Esophagus squamous epithelium (tissue), 5 donors: ENCODE measurements at regions not wholly inside any gene's neighbourhood (a gene's known extent, or its start where the extent isn't known, plus 50 kb on each side); places are given as distances from the start of the nearest gene placed in this dataset.

Source experiments
- DNase-seq: peaks from one replicate; lab custom pipeline; 2025; lab: John Stamatoyannopoulos, UW
- H3K27ac ChIP-seq, 4 donors: fragments of 200-600 bp; sonication (generic); one replicate each; pipeline ENCODE4 v1.5.1; 2016 to 2019; ENCODE audit warnings: mild to moderate bottlenecking in 1 of 4
- H3K27me3 ChIP-seq, 4 donors: fragments of 200-600 bp; sonication (generic); 1 replicate in 3 of 4; 2 replicates in 1 of 4; pipeline versions ENCODE4 v1.5.1 to v1.6.0; 2017 to 2021; ENCODE audit warnings: antibody characterized with exemption in 1 of 4
- H3K36me3 ChIP-seq, 3 donors: fragments of 200-600 bp; sonication (generic); one replicate each; pipeline ENCODE4 v1.5.1; 2016 to 2019
- H3K4me1 ChIP-seq, 3 donors: fragments of 200-600 bp; sonication (generic); one replicate each; pipeline ENCODE4 v1.5.1; 2017 to 2019
- H3K4me3 ChIP-seq, 4 donors: fragments of 200-600 bp; sonication (generic); 1 replicate in 3 of 4; 2 replicates in 1 of 4; pipeline ENCODE4 v1.5.1; 2016 to 2019; ENCODE audit warnings: mild to moderate bottlenecking in 2 of 4, moderate library complexity in 1 of 4
- H3K9me3 ChIP-seq, 3 donors: fragments of 200-600 bp; sonication (generic); one replicate each; pipeline ENCODE4 v1.5.1; 2016 to 2019
- POLR2A ChIP-seq, 4 donors: fragments of 450-650 bp; IDR thresholded peaks; one replicate each; pipeline ENCODE4 v1.6.1; 2017; ENCODE audit warnings: antibody characterized with exemption in 4 of 4, mild to moderate bottlenecking in 4 of 4, moderate library complexity in 3 of 4
- WGBS, 2 donors: methylation state at CpG; one replicate each; pipeline ENCODE4 v1.1.5; 2018; 5-methylcytosine and 5-hydroxymethylcytosine counted together
- intact Hi-C: fragments of 100-400 bp; cut with DNase I; formaldehyde crosslinking; loops from one replicate; pipeline ENCODE4 v1.15.0; 2022
- TF ChIP-seq, protein P1 (sequence below), 6 experiments: fragments of 450-650 bp in 4 of 6; fragments of 200-600 bp in 2 of 6; sonication (generic) in 2 of 6; IDR thresholded peaks; one replicate each; pipeline ENCODE4 v1.5.1; 2016 to 2019; ENCODE audit warnings: antibody characterized with exemption in 6 of 6, mild to moderate bottlenecking in 4 of 6, moderate library complexity in 4 of 6
- donor health status: DM: yes; HTN: yes; CAD: no.

GRCh38 chr9:2355697-2355983 is 265.9 kb upstream of the VLDLR start:
- intact Hi-C loops = no loop called here
- H3K9me3 ChIP-seq = no peaks in the 10 kb centered on the region
- WGBS, 2 donors = 51 to 57% methylated on average over 7 of the region's 7 CpGs

GRCh38 chr9:2356041-2356790 is 265.4 kb upstream of the VLDLR start:
- H3K4me3 ChIP-seq = no peak overlapping the region
- no peaks in the 10 kb centered on the region for H3K27me3 ChIP-seq
- intact Hi-C loops = no loop called here
- 72 to 84% methylated on average over 8 of the region's 8 CpGs for WGBS, 2 donors
- H3K4me1 ChIP-seq = peaks cover 0 to 7% (median 0%) of the 10 kb centered on the region in 3 donors
- no peak overlapping the region for H3K27ac ChIP-seq
- no peaks in the 10 kb centered on the region for H3K9me3 ChIP-seq
- no peak for DNase-seq
- no peak for TF ChIP-seq POLR2A (IDR thresholded peaks at IDR 0.05)
- TF ChIP-seq, protein P1, sequence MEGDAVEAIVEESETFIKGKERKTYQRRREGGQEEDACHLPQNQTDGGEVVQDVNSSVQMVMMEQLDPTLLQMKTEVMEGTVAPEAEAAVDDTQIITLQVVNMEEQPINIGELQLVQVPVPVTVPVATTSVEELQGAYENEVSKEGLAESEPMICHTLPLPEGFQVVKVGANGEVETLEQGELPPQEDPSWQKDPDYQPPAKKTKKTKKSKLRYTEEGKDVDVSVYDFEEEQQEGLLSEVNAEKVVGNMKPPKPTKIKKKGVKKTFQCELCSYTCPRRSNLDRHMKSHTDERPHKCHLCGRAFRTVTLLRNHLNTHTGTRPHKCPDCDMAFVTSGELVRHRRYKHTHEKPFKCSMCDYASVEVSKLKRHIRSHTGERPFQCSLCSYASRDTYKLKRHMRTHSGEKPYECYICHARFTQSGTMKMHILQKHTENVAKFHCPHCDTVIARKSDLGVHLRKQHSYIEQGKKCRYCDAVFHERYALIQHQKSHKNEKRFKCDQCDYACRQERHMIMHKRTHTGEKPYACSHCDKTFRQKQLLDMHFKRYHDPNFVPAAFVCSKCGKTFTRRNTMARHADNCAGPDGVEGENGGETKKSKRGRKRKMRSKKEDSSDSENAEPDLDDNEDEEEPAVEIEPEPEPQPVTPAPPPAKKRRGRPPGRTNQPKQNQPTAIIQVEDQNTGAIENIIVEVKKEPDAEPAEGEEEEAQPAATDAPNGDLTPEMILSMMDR (IDR thresholded peaks at IDR 0.05) = no peak
- H3K36me3 ChIP-seq = no peaks in the 10 kb centered on the region

More at GRCh38 chr9:2355697-2355983, 265.9 kb upstream of the VLDLR start:
- no peaks in the 10 kb centered on the region for H3K27me3 ChIP-seq
- peaks cover 0 to 7% (median 0%) of the 10 kb centered on the region in 3 donors for H3K4me1 ChIP-seq
- no peak for TF ChIP-seq POLR2A (IDR thresholded peaks at IDR 0.05)
- TF ChIP-seq, protein P1 (IDR thresholded peaks at IDR 0.05) = no peak
- no peak overlapping the region for H3K27ac ChIP-seq
- H3K36me3 ChIP-seq = no peaks in the 10 kb centered on the region
- no peak for DNase-seq
- H3K4me3 ChIP-seq = no peak overlapping the region

GRCh38 chr9:2359891-2360471 is 261.6 kb upstream of the VLDLR start:
- intact Hi-C loops = no loop called here
- TF ChIP-seq, protein P1 (IDR thresholded peaks at IDR 0.05) = no peak
- no peak for TF ChIP-seq POLR2A (IDR thresholded peaks at IDR 0.05)
- H3K27me3 ChIP-seq = no peaks in the 10 kb centered on the region
- DNase-seq = no peak
- H3K9me3 ChIP-seq = no peaks in the 10 kb centered on the region
- H3K27ac ChIP-seq = no peak overlapping the region
- H3K36me3 ChIP-seq = no peaks in the 10 kb centered on the region
- no peak overlapping the region for H3K4me3 ChIP-seq
- WGBS, 2 donors = 52 to 81% methylated on average over 2 of the region's 3 CpGs
- H3K4me1 ChIP-seq = peaks cover 0 to 10% (median 0%) of the 10 kb centered on the region in 3 donors

- DNase-seq = no peak
- WGBS, 2 donors = 27 to 53% methylated on average over 2 of the region's 2 CpGs
- TF ChIP-seq POLR2A (IDR thresholded peaks at IDR 0.05) = no peak
- TF ChIP-seq, protein P1 (IDR thresholded peaks at IDR 0.05) = no peak
- peak overlapping the region in 3 of 4 donors; percentile 53 to 56 (median 55) for H3K27ac ChIP-seq
- intact Hi-C loops = no loop called here
- peaks cover 0 to 6% (median 0%) of the 10 kb centered on the region in 3 donors for H3K4me1 ChIP-seq
- H3K4me3 ChIP-seq = no peak overlapping the region
- no peaks in the 10 kb centered on the region for H3K36me3 ChIP-seq
- H3K9me3 ChIP-seq = no peaks in the 10 kb centered on the region
- no peaks in the 10 kb centered on the region for H3K27me3 ChIP-seq
These were observed 259.4 kb upstream of the VLDLR start for GRCh38 chr9:2362150-2362549.

DNA sequence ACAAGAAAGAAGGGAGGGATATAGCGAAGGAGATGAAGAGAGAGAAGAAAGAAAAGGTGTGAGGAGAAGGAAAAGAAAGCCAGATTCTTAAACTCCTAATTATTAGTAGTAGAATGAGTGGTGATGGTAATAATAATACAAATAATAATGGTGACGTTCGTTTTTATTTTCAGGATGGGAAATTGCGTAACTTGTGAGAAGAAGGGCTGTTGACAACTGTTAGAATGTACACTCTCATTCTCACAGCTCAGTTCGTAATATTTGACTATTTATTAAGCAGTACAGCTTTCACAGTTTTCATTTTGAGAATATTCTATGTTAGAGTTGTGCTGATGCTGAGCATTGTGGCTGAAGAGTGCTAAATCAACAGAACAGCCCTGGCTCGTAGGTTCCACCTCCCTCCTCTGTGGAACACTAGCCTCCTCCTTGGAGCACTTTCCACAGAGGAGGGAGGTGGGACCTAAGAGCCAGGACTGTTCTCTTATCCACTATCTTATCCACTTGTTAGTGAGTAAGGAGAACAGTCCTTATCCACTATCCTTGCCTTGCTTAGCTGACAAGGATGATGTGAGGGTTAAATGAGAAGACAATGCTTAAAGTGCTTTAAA is 258.3 kb upstream of the VLDLR start:
- H3K36me3 ChIP-seq = no peaks in the 10 kb centered on the region
- no peak for DNase-seq
- H3K9me3 ChIP-seq = no peaks in the 10 kb centered on the region
- TF ChIP-seq, protein P1 (IDR thresholded peaks at IDR 0.05) = no peak
- no peak for TF ChIP-seq POLR2A (IDR thresholded peaks at IDR 0.05)
- H3K4me1 ChIP-seq = peaks cover 0 to 6% (median 0%) of the 10 kb centered on the region in 3 donors
- WGBS, 2 donors = 73 to 77% methylated on average over 6 of the region's 6 CpGs
- H3K4me3 ChIP-seq = no peak overlapping the region
- intact Hi-C loops = no loop called here
- H3K27me3 ChIP-seq = no peaks in the 10 kb centered on the region
- no peak overlapping the region for H3K27ac ChIP-seq
